GM10266 (cell line): ENCODE measurements at regions not wholly inside any gene's neighbourhood (a gene's known extent, or its start where the extent isn't known, plus 50 kb on each side); places are given as distances from the start of the nearest gene placed in this dataset.

Experiments
- DNase-seq: peaks from one replicate; pipeline ENCODE4 v3.0.0; 2012; ENCODE audit errors: extremely low spot score
- TF ChIP-seq, protein P1 (sequence below): IDR thresholded peaks from 2 replicates; pipeline ENCODE4 v1.5.1; 2012; ENCODE audit warnings: mild to moderate bottlenecking, low read depth; ENCODE audit not compliant: control insufficient read depth, insufficient read depth; ENCODE audit errors: missing control alignments

- TF ChIP-seq, protein P1, sequence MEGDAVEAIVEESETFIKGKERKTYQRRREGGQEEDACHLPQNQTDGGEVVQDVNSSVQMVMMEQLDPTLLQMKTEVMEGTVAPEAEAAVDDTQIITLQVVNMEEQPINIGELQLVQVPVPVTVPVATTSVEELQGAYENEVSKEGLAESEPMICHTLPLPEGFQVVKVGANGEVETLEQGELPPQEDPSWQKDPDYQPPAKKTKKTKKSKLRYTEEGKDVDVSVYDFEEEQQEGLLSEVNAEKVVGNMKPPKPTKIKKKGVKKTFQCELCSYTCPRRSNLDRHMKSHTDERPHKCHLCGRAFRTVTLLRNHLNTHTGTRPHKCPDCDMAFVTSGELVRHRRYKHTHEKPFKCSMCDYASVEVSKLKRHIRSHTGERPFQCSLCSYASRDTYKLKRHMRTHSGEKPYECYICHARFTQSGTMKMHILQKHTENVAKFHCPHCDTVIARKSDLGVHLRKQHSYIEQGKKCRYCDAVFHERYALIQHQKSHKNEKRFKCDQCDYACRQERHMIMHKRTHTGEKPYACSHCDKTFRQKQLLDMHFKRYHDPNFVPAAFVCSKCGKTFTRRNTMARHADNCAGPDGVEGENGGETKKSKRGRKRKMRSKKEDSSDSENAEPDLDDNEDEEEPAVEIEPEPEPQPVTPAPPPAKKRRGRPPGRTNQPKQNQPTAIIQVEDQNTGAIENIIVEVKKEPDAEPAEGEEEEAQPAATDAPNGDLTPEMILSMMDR, result no peak
- DNase-seq, result no peak
Measured at GRCh38 chr5:67373518-67373917, 176.9 kb upstream of the CD180 start.

DNA sequence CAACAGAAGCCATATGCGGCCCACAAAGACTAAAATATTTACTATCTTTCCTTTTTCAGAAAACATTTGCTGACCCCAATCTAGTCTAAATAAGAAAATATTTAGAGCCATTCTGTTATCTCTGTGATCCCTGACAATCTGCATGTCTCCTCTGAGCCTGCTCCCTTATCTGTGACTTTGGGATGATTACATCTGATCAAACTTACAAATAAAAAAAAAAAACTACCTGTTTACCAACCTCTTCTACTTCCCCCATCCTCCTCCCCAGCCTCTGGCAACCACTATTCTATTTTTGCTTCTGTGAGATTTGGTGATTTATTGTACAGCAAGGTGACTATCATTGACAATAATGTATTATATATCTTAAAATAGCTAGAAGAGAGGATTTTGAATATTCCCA, 176.3 kb upstream of the CD180 start:
- TF ChIP-seq, protein P1, result no peak
- no peak for DNase-seq

DNA sequence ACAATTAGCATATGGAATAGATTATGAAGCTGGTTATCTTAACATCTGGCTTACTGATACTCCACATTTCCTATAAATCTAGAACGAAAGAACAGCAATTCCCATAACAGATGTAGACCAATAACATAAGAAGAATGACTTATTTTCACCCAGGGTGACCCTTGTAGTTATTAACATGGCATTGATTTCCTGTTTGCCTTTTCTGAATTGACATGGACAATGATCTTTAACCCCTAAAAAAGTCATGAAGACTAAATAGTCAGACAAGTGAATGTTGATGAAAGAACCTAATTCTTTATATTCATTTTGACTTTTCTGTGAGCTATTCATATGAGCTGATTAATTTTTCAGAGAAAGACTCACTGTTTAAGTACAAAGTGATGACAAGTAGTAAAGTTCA, 175.3 kb upstream of the CD180 start:
- TF ChIP-seq, protein P1, result no peak
- DNase-seq, result no peak

DNA sequence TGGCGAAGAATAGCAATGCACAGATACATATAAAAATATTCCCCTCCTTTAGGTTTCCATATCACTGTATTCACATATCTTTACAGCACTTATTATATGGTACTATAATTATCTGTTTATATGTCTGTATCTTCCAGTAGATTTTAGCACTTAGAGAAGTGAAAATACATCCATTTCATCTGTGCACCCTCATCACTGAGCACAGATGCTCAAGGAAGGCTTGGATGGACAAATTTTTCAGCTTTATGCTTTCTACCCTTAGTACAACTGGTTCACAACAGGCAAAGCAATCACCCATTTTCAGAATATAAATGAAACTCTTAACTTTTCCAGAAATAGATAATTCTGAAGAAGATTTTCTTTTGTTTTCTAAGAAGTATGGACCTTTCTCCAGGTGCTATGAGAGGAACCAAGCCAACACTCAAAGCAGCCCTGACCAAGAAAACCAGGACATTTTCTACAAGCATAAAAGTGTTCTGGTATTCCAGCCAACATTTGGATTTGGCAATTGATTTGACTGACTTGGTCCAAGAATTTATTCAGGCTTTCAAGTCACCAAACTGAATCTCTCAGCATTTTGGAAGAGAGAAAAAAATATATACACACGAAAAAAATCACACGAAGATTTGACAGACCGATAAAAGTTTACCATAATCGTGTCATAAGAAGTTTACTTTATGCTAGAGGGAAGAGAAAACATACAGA, 170.2 kb upstream of the CD180 start:
- no peak for DNase-seq
- TF ChIP-seq, protein P1, result no peak

GRCh38 chr5:67366276-67366675, 169.7 kb upstream of the CD180 start:
- DNase-seq, result no peak
- TF ChIP-seq, protein P1, result no peak

- DNase-seq, result no peak
- TF ChIP-seq, protein P1, result no peak
Measured at GRCh38 chr5:67364381-67364970, 167.9 kb upstream of the CD180 start.

DNA sequence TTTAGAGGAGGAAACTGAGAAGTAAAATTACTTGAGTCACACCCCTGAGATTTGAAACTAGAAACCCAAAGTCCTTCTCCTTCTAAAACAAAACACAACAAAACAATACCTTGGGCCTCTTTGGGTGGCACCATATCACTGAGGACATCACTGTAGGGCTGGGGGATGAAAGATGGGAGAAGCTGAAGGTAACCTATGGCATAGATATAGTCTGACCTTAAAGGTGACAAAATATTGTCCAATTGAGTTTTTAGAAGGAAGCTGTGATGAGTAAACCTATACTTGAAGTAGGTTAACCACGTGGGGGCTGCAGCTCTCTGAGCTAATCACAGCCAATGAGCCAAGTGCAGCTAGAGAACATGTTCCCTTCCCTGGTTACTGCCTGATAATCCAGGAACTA, 167.4 kb upstream of the CD180 start:
- TF ChIP-seq, protein P1, result no peak
- DNase-seq, result no peak
